ENCODE measurements at regions not wholly inside any gene's neighbourhood (a gene's known extent, or its start where the extent isn't known, plus 50 kb on each side); places are given as distances from the start of the nearest gene placed in this dataset.

- intact Hi-C loops (cut with micrococcal nuclease): no loop called here
- POLR2A ChIA-PET: no interaction called here
Observed at GRCh38 chr14:97233319-97233985, 436.3 kb downstream of the VRK1 start.

More at GRCh38 chr14:97233319-97233985, 436.3 kb downstream of the VRK1 start:
- Histone ChIP-seq H3K36me3 (ENCODE audit: control insufficient read depth in 2 of 2, extremely low read depth in 1 of 2, insufficient read depth in 2 of 2, low read length in 2 of 2) (no peaks in the 10 kb centered on the region), H3K9me3 (replicated peaks; ENCODE audit: control insufficient read depth, insufficient read depth, low read length) (peaks cover 8% of the 10 kb centered on the region), H3K27ac (ENCODE audit: insufficient read depth, low read depth, low read length) (no peak overlapping the region), H3K9ac (replicated peaks; ENCODE audit: extremely low read depth, insufficient read depth, low read length) (no peak overlapping the region), H3K4me1 (ENCODE audit: control insufficient read depth, extremely low read depth, insufficient read depth, low read length) (no peaks in the 10 kb centered on the region), H3K4me2 (ENCODE audit: insufficient read depth, low read length) (no peak overlapping the region), H2AFZ (ENCODE audit: low read depth, low read length) (no peak overlapping the region), H3K9me1 (replicated peaks; ENCODE audit: control insufficient read depth, extremely low read depth, insufficient read depth, low read length) (no peaks in the 10 kb centered on the region), H3K79me2 (ENCODE audit: control insufficient read depth, insufficient read depth, low read length) (no peaks in the 10 kb centered on the region), H3K4me3 (replicated peaks in 1 of 3; ENCODE audit: insufficient read depth in 1 of 3, low read depth in 1 of 3, low read length in 3 of 3) (no peak overlapping the region), H4K20me1 (replicated peaks; ENCODE audit: control insufficient read depth, extremely low read depth, insufficient read depth, low read length) (no peaks in the 10 kb centered on the region), H3K27me3 (ENCODE audit: control insufficient read depth in 2 of 2, insufficient read depth in 2 of 2, low read length in 2 of 2) (no peaks in the 10 kb centered on the region)
- TF ChIP-seq GATA2 (IDR thresholded peaks at IDR 0.05; ENCODE audit: insufficient read depth, insufficient read length, low read depth, low read length) (no peak), MAX (IDR thresholded peaks at IDR 0.05; ENCODE audit: insufficient read depth, insufficient read length) (no peak), EZH2 (IDR thresholded peaks at IDR 0.05; ENCODE audit: borderline replicate concordance, low read depth, low read length, severe bottlenecking) (no peak), JUN (IDR thresholded peaks at IDR 0.05; ENCODE audit: borderline replicate concordance, insufficient read depth, insufficient read length, low read depth) (no peak), FOS (IDR thresholded peaks at IDR 0.05; ENCODE audit: borderline replicate concordance, insufficient read depth, low read length) (no peak), POLR2A (IDR thresholded peaks at IDR 0.05; ENCODE audit: low read depth, low read length) (no peak), CTCF (IDR thresholded peaks at IDR 0.05; ENCODE audit: extremely low read depth in 1 of 2, insufficient read depth in 1 of 2, low read depth in 1 of 2, low read length in 2 of 2) (no peak), MYC (IDR thresholded peaks at IDR 0.05; ENCODE audit: low read depth, low read length) (no peak), POLR2AphosphoS5 (IDR thresholded peaks at IDR 0.05; ENCODE audit: insufficient read depth, low read depth, low read length) (no peak)
- BruUV-seq (replicated peaks): no TSS peak
- FAIRE-seq: no peak
- no peak for DNase-seq (ENCODE audit: low read depth, low spot score)
- dilution Hi-C loops (cut with MboI; ENCODE audit: extremely low pct_ligation_motif_present, low sequenced_read_pairs): no loop called here
- CTCF ChIA-PET: no interaction called here
